Type B pancreatic cell (in vitro differentiated cells): ENCODE measurements at regions not wholly inside any gene's neighbourhood (a gene's known extent, or its start where the extent isn't known, plus 50 kb on each side); places are given as distances from the start of the nearest gene placed in this dataset.
"Not testable (repeated sequence)": the region's sequence is repeated elsewhere in the genome, so short reads cannot be mapped to it uniquely, and the experiment has no call there.

Experiments used
- DNase-seq: peaks from one replicate; pipeline ENCODE4 v3.0.0; 2021; ENCODE audit warnings: mixed read lengths; ENCODE audit not compliant: unreplicated experiment; ENCODE audit errors: extremely low spot score
- H3K27ac Mint-ChIP-seq: 2 replicates; pipeline ENCODE4 v1.8.0; 2021; ENCODE audit warnings: mild to moderate bottlenecking, mixed read lengths
- H3K27me3 Mint-ChIP-seq: 2 replicates; pipeline ENCODE4 v1.8.0; 2021; ENCODE audit warnings: mixed read lengths
- H3K36me3 Mint-ChIP-seq: 2 replicates; pipeline ENCODE4 v1.8.0; 2021; ENCODE audit warnings: mixed read lengths
- H3K4me1 Mint-ChIP-seq: one replicate; pipeline ENCODE4 v1.8.0; 2021; ENCODE audit warnings: mixed read lengths; ENCODE audit not compliant: unreplicated experiment
- H3K4me3 Mint-ChIP-seq: 2 replicates; pipeline ENCODE4 v1.8.0; 2021; ENCODE audit warnings: mild to moderate bottlenecking, mixed read lengths
- H3K9me3 Mint-ChIP-seq: 2 replicates; pipeline ENCODE4 v1.8.0; 2021; ENCODE audit warnings: mixed read lengths
- CTCF ChIP-seq: fragments of 200-600 bp; sonication (generic); conservative IDR thresholded peaks from 2 replicates; pipeline ENCODE4 v1.5.0; 2021; ENCODE audit warnings: antibody characterized with exemption, mild to moderate bottlenecking

DNA sequence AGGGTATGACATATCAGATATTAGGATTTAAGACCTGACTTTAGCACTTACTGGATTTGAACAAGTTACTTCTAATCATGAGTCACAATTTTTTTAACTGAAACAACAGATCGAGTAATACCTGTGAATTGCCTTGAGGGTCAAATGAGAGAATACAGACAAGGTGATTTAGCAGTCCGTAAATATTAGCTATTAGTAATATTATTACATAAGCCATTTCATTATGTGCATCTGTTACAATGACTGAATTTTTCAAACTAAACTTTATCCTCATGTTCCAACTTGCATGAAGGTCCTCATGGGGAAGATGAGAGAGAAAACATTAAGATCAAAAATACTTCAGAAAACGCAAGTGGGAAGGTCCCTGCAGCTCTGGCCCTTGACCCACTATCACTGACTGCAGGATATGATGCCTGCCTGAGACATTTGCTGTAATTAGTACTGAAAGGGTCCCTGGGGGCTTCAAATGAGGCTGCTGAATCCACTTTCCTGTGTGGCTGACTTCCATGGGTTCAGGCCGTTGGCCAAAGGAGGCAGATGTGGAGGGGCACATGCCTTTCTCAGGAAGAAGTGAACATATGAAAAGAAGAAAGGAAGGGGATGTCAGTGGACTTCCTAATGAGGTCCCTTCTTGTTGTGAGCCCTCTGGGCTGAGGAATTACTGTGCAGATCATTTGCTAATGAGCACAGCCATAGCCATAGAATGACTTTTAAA lies 441.7 kb downstream of the CDH11 start:
- DNase-seq: no peak
- peaks cover 4% of the 10 kb centered on the region for H3K9me3 Mint-ChIP-seq
- no peak overlapping the region for H3K4me3 Mint-ChIP-seq
- TF ChIP-seq CTCF: no peak
- H3K36me3 Mint-ChIP-seq: no peaks in the 10 kb centered on the region
- H3K4me1 Mint-ChIP-seq: no peaks in the 10 kb centered on the region
- H3K27ac Mint-ChIP-seq: no peak overlapping the region
- no peaks in the 10 kb centered on the region for H3K27me3 Mint-ChIP-seq

DNA sequence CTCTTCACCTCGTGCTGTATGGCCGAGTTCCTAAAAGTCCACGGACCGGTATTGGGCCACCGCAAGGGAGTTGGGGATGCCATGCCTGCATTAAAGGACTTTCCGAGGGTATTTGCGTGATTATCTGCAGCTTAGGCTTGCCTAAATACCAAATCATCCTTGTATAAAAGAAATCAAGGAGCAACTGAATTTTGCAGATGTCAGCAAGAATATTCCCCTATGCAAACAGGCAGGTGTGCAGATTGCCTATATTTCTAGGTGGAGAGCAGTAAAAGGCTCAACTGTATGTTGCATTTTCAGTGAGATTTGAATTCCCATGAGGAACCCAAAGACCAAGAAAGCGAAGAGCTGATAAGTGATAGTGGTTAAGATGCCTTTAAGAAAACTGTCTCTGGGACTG lies 452.3 kb downstream of the CDH11 start:
- Mint-ChIP-seq H3K27me3 (no peaks in the 10 kb centered on the region), H3K27ac (no peak overlapping the region), H3K36me3 (no peaks in the 10 kb centered on the region), H3K4me1 (peaks cover 9% of the 10 kb centered on the region), H3K4me3 (no peak overlapping the region), H3K9me3 (peaks cover 4% of the 10 kb centered on the region)
- DNase-seq: no peak
- no peak for TF ChIP-seq CTCF

DNA sequence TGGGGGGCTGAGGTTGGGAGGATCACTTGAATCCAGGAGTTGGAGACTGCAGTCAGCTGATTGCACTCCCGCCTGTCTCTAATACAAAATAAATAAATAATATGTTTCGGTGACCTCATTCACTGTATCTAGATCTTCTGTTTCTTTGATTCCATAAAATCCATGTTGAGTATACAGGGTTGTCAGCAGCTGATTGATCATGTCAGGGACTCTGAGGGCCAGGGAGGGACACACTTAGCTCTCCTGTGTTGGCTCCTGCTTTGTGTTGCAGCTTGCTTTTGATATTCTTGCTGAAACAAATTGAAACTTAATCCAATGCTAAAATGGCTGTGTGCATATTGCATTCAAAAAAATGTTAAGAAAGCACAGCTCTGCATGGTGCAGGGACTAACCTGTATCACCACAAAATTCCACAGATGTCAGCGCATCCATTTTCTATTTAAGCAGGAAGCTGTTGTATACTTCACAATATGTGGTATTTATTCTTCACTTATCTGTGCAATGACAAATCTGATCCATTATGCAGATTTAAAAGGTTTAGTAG lies 454.5 kb downstream of the CDH11 start:
- Mint-ChIP-seq H3K4me3 (no peak overlapping the region), H3K4me1 (peaks cover 9% of the 10 kb centered on the region), H3K27ac (no peak overlapping the region), H3K9me3 (peaks cover 4% of the 10 kb centered on the region), H3K27me3 (no peaks in the 10 kb centered on the region), H3K36me3 (no peaks in the 10 kb centered on the region)
- DNase-seq: no peak
- no peak for TF ChIP-seq CTCF

- H3K27ac Mint-ChIP-seq, DNase-seq, H3K9me3 Mint-ChIP-seq, H3K27me3 Mint-ChIP-seq, H3K36me3 Mint-ChIP-seq, H3K4me1 Mint-ChIP-seq, H3K4me3 Mint-ChIP-seq: not testable (repeated sequence)
Observed at GRCh38 chr16:64662312-64662711, 459.6 kb downstream of the CDH11 start.

DNA sequence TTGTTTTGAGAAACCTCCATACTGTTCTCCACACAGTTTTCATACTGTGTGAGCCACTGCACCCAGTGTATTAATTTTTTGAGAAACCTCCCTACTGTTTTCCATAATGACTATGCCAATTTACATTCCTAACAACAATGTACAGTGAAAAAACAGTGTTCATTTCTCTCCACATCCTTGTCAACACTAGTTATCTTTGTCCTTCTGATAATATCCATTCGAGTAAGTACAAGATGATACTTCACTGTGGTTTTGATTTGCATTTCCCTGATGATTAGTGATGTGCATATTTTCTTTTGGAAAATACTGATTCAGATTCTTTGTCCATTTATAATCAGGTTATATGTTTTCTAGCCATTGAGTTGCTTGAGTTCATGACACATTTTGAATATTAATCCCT lies 462.0 kb downstream of the CDH11 start:
- no peaks in the 10 kb centered on the region for H3K9me3 Mint-ChIP-seq
- no peak overlapping the region for H3K27ac Mint-ChIP-seq
- TF ChIP-seq CTCF: no peak
- no peaks in the 10 kb centered on the region for H3K36me3 Mint-ChIP-seq
- H3K4me3 Mint-ChIP-seq: no peak overlapping the region
- H3K27me3 Mint-ChIP-seq: no peaks in the 10 kb centered on the region
- no peaks in the 10 kb centered on the region for H3K4me1 Mint-ChIP-seq
- DNase-seq: no peak

DNA sequence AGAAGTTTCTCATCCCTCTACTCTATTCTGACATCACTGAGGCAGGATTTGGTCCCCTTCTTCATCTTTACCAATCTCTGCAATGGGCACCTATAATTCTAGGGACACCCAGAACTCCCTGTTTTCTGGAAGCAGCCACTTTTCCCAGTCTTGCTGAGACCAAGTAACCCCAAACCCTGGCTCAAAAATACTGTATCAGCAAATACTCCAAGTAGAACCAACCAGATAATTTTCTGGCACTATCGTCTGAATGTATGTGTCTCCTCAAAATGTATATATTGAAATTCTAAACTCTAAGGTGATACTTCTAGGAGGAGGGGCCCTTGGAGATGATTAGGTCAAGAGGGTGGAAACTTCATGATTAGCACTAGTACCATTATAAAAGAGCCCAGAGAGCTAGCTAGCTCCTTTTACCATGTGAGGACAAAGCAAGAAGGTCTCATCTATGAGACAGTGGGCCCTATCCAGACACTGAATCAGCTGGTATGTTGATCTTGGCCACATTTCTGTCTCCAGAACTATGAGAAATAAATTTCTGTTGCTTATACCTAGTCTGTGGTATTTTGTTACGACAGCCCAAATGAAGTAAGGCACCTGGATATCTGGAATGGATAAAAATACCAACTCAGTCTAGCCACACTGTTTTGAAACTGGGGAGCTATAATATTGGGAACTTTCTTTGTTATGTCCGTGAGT lies 464.4 kb downstream of the CDH11 start:
- H3K36me3 Mint-ChIP-seq: no peaks in the 10 kb centered on the region
- no peak for TF ChIP-seq CTCF
- H3K9me3 Mint-ChIP-seq: peaks cover 9% of the 10 kb centered on the region
- no peak for DNase-seq
- no peak overlapping the region for H3K27ac Mint-ChIP-seq
- H3K4me1 Mint-ChIP-seq: no peaks in the 10 kb centered on the region
- no peaks in the 10 kb centered on the region for H3K27me3 Mint-ChIP-seq
- no peak overlapping the region for H3K4me3 Mint-ChIP-seq
